Posterior cingulate gyrus (tissue), 11 donors: ENCODE measurements at regions not wholly inside any gene's neighbourhood (a gene's known extent, or its start where the extent isn't known, plus 50 kb on each side); places are given as distances from the start of the nearest gene placed in this dataset.
"Not testable (repeated sequence)": the region's sequence is repeated elsewhere in the genome, so short reads cannot be mapped to it uniquely, and the experiment has no call there.

ENCODE experiments used
- DNase-seq, 10 donors: peaks; one replicate each; pipeline versions ENCODE4 v3.0.0 to v3.0.0-alpha.2; 2020 to 2021; ENCODE audit warnings: mixed read lengths in 3 of 10
- intact Hi-C: fragments of 100-400 bp; cut with DNase I; formaldehyde crosslinking; loops from one replicate; pipeline ENCODE4 v1.15.1; 2023

DNA sequence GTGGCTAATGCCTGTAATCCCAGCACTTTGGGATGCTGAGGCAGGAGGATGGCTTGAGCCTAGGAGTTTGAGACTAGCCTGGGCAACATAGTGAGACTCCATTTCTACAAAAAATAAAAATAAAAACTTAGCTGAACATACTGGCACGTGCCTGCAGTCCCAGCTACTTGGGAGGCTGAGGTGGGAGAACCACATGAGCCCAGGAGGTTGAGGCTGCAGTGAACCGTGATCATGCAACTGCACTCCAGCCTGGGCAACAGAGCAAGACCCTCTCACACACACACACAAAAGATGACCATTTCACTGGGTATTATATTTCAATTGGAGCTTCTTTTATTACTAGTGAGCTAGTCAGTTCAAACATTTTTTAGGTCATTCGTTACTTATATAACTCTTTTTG, 116.9 kb upstream of the SLC35F3 start:
- DNase-seq: no peak
- intact Hi-C loops: no loop called here

DNA sequence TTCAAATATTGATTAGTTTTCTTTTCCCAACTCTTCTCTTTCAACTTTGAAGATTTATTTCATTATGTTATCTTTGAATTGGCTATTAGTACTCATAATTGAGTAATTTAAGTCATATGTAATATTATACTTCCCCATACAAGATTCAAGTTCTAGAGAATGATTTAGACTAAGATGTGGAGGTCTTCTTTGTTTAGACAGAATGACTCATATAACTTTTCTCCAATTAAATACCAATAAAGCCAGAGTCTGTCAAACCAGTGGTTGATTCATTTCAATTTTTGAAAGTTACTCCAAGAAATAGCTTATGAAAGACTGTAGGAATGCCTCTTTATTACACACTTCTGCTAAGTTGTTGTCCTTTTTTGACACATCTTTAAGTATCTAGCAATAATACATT, 115.8 kb upstream of the SLC35F3 start:
- intact Hi-C loops: no loop called here
- DNase-seq: no peak

DNA sequence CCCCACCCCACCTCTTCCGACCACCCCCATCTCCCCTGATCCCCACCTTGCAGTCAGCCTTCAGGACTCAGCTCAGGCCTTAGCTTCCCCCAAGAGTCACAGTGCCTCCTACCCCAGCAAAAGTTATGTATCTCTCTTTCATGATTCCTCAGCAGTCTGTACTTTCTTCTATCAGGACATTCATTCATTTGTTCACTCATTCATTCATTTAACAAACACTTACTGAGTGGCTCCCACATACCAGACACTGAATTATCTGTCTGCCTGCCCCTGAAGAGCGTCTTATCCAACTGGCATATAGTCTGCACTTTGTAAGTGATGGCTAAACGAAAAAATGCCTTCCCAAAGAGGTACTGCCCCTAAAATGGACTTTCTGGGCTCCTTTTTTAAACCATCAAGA, 114.4 kb upstream of the SLC35F3 start:
- intact Hi-C loops: loop anchor here (5.0 kb wide), 2 partner anchors 178 to 268 kb away; partner anchors contain the start of gene KCNK1
- no peak for DNase-seq

DNA sequence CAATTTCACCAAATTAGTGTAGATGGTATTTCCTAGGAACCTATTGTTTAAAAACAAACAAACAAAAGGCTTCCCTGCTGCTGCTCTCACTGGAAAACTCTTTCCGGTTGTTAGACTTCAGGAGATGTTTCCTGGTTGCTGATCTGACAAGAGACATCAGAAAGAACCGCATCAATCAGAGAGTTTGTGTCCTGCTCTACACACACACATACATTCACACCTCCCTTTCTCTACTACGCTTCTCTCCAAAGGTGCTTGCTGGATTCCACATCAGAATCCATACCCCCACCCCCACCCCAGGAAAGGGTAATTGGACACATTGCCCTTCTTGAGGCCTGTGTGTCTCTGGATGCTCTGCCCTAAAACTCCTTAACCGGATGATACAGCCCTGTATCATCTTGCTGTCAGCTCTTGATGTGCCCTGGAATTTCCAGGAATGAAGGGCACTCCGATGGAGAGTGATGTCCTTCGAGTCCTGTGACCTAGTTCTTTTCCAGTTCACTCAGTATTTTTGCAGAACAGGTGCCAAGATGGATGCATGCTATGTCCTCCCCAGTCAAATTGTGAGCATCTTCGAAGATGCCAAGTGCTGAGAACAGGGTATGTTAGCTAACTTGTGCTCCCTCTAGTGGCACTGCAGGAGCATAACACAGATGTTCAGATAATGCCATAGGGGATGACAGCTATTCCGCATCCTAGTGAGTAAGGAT, 113.7 kb upstream of the SLC35F3 start:
- intact Hi-C loops: loop anchor here (1.0 to 5.0 kb wide), 3 partner anchors 179 to 350 kb away; partner anchors contain the start of gene KCNK1
- DNase-seq: peak in 5 of 10 donors; percentile 29 to 80 (median 50)

DNA sequence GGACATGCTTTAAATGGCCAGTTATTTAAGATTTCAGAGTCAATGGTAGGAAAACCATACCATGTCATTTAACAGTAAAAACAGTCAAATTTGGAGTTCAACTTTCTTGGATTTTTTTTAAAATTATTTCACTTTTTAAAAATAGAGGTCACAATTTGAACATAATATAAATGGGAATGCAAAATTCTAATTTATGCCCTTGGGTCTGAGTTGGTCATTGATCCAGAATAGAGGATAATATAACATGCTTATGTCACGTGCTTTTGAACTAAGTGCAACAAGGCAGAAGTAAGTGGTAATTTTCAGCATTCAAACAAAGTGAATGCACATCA, 113.1 kb upstream of the SLC35F3 start:
- DNase-seq: no peak
- intact Hi-C loops: loop anchor here (1.0 to 5.0 kb wide), 3 partner anchors 179 to 350 kb away; partner anchors contain the start of gene KCNK1

DNA sequence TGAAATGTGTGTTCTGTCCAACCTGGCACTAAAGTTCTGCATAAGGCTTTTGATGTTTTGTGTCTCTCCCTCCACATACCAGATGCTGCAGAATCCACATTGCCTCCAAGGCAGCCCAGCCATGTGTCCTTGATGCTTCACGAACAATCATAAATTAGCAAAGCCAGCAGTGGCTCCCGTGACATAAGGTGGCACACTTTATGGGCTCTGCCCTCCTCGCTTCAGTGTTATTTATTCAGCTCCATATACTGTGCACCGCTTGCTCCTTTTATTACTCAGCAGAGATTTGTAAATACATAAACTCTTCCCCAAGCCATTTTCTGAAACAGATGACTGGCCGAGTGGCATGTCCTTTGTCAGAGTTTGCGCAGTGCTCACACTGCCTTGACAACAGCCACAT, 112.8 kb upstream of the SLC35F3 start:
- DNase-seq: no peak

DNA sequence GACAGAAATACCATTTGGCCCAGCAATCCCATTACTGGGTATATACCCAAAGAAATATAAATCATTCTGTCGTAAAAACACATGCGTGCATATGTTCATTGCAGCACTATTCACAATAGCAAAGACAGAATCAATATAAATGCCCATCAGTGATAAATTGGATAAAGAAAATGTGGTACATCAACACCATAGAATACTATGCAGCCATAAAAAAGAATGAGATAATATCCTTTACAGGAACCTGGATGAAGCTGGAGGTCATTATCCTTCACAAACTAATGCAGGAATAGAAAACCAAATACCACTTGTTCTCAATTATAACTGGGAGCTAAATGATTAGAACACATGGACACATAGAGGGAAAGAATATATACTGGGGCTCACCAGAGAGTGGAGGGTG, 109.6 kb upstream of the SLC35F3 start:
- intact Hi-C loops: loop anchor here (5.0 kb wide), 2 partner anchors 183 to 273 kb away; partner anchors contain the start of gene KCNK1
- no peak for DNase-seq

More for the DNA sequence above, 112.8 kb upstream of the SLC35F3 start:
- intact Hi-C loops: loop anchor here (1.0 to 5.0 kb wide), 3 partner anchors 179 to 350 kb away; partner anchors contain the start of gene KCNK1

DNA sequence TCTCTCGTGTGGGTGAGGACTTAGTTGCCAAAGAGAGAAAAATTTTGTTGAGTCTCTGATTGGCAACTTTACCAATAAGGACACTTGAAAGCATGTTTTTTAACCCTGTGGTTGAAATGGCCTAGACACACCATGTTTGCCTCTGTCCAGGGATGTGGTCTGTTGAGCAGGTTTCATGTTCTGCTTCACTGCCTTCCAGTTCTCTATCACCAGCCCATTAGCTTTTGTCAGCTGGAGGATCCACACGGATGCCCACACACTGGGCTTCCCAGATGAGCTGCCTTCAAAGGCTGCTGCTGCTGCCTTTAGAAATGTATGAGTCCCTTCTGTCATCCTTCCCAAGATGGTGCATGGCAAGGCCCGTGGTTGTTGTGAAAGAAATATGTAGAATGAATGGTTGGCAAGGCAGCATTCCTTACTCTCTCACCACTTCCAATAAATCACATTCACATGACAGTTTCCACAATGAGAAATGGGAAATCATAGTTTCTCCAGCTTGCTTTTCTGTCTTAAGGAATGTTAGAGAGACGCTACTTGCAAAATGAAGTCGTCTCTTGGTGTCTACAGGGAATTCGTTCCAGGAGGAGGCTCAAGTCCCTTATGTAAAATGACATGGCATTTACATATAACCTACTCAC, 108.2 kb upstream of the SLC35F3 start:
- intact Hi-C loops: no loop called here
- no peak for DNase-seq

DNA sequence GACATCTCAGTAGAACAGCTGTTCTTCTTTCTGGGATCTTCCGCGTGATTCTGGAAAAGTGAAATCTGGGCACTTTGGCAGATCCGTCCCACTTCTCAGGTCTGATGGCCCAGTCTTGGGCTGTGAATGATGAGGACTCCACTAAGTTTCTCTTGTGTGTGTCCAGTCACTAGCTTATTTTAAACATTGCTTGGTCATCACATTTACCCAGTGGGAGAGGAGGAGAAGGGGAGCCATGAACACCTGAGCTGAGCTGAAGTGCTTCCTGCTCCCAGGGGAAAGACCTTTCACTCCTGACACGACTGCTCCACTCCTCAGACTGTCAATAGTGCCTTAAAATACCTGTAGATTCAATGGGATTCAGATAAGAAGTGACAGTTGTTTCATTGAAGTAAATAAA, 101.9 kb upstream of the SLC35F3 start:
- DNase-seq: no peak
- intact Hi-C loops: no loop called here

DNA sequence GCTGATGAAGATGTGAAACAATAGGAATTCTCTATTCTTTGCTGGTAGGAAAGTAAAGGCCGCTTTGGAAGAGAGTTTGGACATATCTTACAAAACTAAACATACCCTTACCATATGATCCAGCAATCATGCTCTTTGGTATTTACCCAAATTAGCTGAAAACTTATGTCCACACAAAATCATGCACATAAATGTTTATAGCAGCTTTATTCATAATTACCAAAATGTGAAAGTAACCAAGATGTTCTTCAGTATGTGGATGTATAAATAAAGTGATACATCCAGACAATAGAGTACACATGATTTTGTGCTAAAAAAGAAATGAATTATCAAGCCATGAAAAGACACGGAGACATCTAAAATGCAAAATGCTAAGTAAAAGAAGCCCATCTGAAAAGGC, 98.7 kb upstream of the SLC35F3 start:
- intact Hi-C loops: no loop called here
- DNase-seq: no peak

DNA sequence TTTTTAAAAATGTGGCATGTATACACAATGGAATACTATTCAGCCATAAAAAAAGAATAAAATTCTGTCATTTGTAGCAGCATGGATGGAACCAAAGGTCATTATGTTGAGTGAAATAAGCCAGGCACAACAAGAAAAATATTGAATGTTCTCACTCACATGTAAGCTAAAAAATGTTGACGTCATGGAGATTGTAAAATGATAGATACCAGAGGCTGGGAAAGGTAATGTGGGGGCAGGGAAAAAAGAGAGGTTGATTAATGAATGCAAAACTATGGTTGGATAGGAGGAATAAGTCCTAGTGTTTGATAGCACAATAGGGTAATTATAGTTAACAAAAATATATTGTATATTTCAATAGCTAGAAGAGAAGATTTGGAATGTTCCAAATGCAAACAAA, 89.1 kb upstream of the SLC35F3 start:
- DNase-seq: no peak
- intact Hi-C loops: no loop called here

DNA sequence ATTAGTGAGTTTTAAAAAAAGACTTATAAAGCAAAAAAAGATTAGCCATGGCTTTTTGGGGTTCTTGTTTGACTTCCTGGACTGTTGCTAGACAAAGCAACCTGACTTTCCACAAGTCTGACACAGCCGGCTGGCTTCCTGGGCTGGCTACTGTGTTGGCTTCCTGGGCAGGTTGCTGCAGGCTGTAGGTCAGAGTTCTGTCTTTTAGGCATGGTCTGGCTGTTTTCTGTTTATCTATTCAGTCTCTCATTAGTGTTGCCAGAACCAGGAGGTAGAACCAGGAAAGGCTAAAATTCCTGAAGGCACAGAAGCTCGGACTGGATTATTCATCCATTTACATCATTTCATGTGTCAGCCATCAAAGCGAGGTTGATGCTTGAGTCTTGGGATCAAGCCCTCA, 88.6 kb upstream of the SLC35F3 start:
- intact Hi-C loops: no loop called here
- DNase-seq: no peak

DNA sequence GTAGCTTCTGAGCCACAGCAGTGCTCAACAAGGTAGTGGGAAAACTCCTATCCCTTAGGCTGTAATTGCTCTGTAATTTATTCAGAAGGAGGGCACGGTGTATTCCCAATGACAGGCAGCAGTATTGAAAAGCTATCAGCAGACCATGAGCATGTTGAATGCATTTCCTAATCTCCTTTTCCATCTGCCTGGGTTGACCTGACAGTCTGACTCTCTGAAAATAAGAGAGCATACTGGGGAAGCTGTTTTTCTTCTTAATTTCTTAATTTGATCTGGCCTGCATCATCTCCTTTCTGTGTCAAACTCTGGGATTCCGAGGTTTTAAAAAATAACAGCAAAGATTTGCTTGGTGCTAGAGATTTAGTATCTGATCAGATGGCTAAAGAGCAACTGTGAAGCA, 88.1 kb upstream of the SLC35F3 start:
- DNase-seq: no peak
- intact Hi-C loops: no loop called here

DNA sequence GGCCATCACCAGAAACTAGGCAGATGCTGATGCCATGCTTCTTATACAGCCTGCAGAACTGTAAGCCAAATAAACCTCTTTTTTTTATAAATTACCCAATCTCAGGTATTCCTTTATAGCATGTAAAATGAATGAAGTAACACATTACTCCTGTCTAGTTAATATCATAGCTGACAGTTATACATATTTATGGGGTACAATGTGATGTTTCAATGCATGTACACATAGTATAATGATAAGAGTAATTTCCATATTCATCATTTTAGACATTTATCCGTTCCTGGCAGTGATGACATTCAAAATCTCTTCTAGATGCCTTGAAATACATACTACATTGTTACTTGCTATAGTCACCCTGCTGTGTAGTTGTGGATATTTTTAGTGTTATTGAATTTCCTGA, 85.4 kb upstream of the SLC35F3 start:
- DNase-seq: no peak
- intact Hi-C loops: no loop called here

DNA sequence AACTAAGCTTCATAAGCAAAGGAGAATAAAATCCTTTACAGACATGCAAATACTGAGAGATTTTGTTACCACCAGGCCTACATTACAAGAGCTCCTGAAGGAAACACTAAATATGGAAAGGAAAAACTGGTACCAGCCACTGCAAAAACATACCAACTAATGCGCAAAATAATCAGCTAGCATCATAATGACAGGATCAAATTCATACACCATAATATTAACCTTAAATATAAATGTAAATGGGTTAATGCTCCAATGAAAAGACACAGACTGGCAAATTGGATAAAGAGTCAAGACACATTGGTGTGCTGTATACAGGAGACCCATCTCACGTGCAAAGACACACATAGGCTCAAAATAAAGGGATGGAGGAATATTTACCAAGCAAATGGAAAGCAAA, 80.3 kb upstream of the SLC35F3 start:
- DNase-seq, intact Hi-C loops: not testable (repeated sequence)

DNA sequence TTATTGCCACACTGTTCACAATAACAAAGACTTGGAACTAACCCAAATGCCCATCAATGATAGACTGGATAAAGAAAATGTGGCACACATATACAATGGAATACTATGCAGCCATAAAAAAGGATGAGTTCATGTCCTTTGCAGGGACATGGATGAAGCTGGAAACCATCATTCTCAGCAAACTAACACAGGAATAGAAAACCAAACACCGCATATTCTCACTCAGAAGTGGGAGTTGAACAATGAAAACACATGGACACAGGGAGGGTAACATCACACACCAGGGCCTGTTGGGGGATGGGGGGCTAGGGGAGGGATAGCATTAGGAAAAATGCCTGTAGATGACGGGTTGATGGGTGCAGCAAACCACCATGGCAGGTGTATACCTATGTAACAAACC, 76.5 kb upstream of the SLC35F3 start:
- DNase-seq, intact Hi-C loops: not testable (repeated sequence)

DNA sequence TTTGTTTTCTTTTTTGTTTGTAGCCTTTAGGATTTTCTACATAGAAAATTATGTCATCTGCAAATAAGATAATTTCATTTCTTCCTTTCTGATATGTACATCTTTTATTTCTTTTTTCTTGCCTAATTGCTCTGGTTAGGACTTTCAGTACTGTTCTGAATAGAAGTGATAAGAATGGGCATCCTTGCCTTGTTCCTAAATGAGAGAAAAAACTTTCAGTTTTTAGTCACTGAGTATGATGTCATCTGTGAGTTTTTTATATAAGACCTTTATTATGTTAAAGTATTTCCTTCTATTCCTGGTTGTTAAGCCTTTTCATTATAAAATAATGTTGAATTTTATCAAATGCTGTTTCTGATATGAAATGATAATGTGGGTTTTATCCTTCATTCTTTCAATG, 76.0 kb upstream of the SLC35F3 start:
- intact Hi-C loops: no loop called here
- no peak for DNase-seq

DNA sequence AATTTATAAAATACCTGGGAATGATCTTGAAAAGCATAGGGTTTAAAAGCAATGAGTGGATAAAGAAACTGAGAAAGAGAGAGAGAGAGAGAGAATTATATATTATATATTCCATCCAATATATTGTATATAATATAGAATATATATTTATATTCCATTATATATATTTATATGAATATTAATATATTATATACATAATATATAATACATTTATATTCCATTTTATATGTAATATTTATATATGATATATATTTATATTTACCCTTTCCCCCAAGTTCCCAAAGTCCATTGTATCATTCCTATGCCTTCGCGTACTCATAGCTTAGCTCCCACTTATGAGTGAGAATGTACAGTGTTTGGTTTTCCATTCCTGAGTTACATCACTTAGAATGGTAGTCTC, 69.9 kb upstream of the SLC35F3 start:
- no peak for DNase-seq
- intact Hi-C loops: no loop called here

DNA sequence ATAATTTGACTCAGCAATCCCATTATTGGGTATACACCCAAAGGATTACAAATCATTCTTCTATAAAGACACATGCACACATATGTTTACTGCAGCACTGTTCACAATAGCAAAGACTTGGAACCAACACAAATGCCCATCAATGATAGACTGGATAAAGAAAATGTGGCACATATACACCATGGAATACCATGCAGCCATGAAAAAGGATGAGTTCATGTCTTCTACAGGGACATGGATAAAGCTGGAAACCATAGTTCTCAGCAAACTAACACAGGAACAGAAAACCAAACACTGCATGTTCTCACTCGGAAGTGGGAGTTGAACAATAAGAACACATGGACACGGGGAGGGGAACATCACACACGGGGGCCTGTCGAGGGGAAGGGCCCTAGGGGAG, 66.3 kb upstream of the SLC35F3 start:
- intact Hi-C loops, DNase-seq: not testable (repeated sequence)

DNA sequence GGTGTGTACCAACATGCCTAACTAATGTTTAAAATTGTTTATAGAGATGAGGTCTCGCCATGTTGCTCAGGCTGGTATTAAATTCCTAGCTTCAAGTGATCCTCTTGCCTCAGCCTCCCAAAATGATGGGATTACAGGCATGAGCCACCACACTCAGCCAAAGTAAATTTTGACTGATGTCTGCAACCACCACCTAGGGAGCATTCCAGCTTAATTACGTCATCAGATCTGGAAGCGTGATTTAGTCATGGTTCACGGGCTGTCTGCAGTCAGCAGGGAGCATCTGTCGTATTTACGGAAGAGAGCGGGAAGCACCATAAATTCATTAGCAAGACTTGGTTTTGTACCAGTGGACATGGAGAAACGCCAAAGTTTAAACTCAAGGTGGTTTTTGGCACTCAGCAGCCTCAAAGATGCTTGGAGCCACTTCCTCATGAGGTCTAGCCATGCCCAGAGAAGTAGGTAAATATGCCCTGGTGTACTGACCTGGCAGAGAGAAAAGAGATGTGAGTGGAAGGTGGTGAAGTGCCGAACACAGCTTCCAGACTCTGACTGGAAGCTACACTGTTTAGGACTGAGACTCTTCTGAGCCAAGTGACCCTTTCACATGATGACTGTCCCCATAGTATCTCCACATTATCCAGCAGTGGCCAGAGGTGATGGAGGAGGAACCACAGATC, 60.8 kb upstream of the SLC35F3 start:
- intact Hi-C loops: no loop called here
- no peak for DNase-seq

DNA sequence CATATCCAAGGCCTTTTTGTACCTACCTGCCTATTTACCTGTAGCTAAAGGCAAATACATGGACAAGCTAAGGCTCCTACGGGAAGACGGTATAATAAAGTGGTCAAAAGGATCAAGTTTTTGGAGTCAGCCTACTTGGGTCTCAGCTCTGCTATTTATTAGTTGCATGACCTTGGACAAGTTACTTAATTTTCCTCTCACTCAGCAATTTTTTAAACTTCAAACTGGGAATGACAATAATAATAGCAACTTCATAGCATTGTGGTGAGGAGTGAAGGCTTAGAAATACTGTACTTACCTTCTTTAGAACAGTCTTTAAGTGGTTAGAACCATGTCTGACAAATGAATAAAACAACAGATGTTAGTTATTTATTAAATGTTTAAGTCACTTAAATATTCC, 60.2 kb upstream of the SLC35F3 start:
- intact Hi-C loops: no loop called here
- no peak for DNase-seq

DNA sequence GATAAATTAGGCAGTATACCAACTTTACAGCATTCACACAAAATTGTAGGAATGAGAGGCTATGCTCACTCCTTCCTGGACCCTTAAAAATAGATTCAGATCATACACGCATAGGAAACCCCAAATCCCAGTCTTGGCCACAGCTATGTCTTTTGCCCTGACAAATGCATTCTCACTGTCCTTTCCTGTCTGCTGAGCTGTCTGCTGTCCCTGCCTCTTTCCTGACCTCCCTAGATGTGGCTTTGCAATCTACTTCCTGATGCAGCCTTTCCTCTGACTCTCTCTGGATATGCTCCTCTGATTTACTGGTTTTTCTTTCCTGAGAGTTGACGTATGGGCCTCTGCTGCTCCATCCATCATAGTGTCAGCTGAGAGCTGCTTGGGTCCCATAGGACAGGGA, 59.8 kb upstream of the SLC35F3 start:
- intact Hi-C loops: no loop called here
- no peak for DNase-seq
